Myocyte (in vitro differentiated cells): ENCODE measurements at regions not wholly inside any gene's neighbourhood (a gene's known extent, or its start where the extent isn't known, plus 50 kb on each side); places are given as distances from the start of the nearest gene placed in this dataset.

Experiments
- DNase-seq: peaks from one replicate; pipeline ENCODE4 v3.0.0-alpha.2; 2012; ENCODE audit warnings: low read depth

GRCh38 chrX:155694649-155695048 lies 81.9 kb upstream of the TMLHE start:
- no peak for DNase-seq

- no peak for DNase-seq
These were observed 70.1 kb upstream of the TMLHE start for GRCh38 chrX:155682834-155683233.

GRCh38 chrX:155679715-155680114 lies 67.0 kb upstream of the TMLHE start:
- DNase-seq: no peak

- DNase-seq: no peak
These were observed 60.6 kb upstream of the TMLHE start for GRCh38 chrX:155673338-155673737.

- no peak for DNase-seq
These were observed 54.0 kb upstream of the TMLHE start for GRCh38 chrX:155666741-155667140.
